GM23338 (cell line): ENCODE measurements at regions not wholly inside any gene's neighbourhood (a gene's known extent, or its start where the extent isn't known, plus 50 kb on each side); places are given as distances from the start of the nearest gene placed in this dataset.

Experiments used
- CREB1 ChIP-seq: fragments of 250-450 bp; sonication (Bioruptor Pico); IDR thresholded peaks from 2 replicates; pipeline ENCODE4 v1.5.0; 2020; ENCODE audit warnings: low read depth, mild to moderate bottlenecking, moderate library complexity
- EZH2 ChIP-seq: fragments of 200-600 bp; sonication (generic); IDR thresholded peaks from one replicate; pipeline ENCODE4 v1.8.0; 2017; ENCODE audit warnings: antibody characterized with exemption, mild to moderate bottlenecking, low read depth; ENCODE audit not compliant: unreplicated experiment
- EZH2phosphoT487 ChIP-seq: fragments of 200-600 bp; sonication (generic); IDR thresholded peaks from one replicate; pipeline ENCODE4 v1.8.1; 2018; ENCODE audit warnings: antibody characterized with exemption; ENCODE audit not compliant: unreplicated experiment
- NANOG ChIP-seq: IDR thresholded peaks from 2 replicates; pipeline ENCODE4 v1.6.1; 2016; ENCODE audit warnings: antibody characterized with exemption, borderline replicate concordance
- POLR2AphosphoS5 ChIP-seq: IDR thresholded peaks from 2 replicates; pipeline ENCODE4 v1.6.1; 2016; ENCODE audit warnings: antibody characterized with exemption, low read depth
- STAT1 ChIP-seq: IDR thresholded peaks from one replicate; pipeline ENCODE4 v1.6.1; 2016; ENCODE audit warnings: antibody characterized with exemption; ENCODE audit not compliant: unreplicated experiment
- TF ChIP-seq, protein P1 (sequence below), 2 experiments: fragments of 200-600 bp in 1 of 2; sonication (generic) in 1 of 2; conservative IDR thresholded peaks; 2 replicates each; pipeline versions ENCODE4 v1.5.1 to v1.6.1; 2016 to 2017; ENCODE audit warnings: antibody characterized with exemption in 2 of 2, low read depth in 2 of 2, mild to moderate bottlenecking in 2 of 2, moderate library complexity in 1 of 2
- TF ChIP-seq, protein P2 (sequence below): IDR thresholded peaks from one replicate; pipeline ENCODE4 v1.6.1; 2018; ENCODE audit warnings: antibody characterized with exemption; ENCODE audit not compliant: unreplicated experiment
- TF ChIP-seq, protein P3 (sequence below): fragments of 250-450 bp; sonication (Bioruptor Pico); IDR thresholded peaks from 2 replicates; pipeline ENCODE4 v1.5.0; 2020; ENCODE audit warnings: mild to moderate bottlenecking, moderate library complexity

DNA sequence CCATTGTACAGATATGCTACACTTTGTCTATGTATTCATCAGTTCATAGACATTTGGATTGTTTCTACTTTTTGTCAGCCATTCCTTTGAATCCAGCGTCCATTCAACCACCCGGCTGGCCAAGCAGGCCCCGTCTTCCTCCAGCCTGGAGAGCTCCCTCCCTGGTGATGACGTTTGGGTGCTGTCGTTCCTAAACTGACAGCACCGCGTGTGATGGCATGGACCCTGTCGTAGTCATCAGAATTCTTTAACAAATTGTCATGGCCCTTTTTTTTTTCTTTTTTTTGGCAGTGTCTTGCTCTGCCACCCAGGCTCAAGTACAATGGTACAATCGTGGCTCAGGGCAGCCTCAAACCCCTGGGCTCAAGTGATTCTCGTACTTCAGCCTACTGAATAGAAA lies 138.6 kb upstream of the ERRFI1 start:
- TF ChIP-seq, protein P1, sequence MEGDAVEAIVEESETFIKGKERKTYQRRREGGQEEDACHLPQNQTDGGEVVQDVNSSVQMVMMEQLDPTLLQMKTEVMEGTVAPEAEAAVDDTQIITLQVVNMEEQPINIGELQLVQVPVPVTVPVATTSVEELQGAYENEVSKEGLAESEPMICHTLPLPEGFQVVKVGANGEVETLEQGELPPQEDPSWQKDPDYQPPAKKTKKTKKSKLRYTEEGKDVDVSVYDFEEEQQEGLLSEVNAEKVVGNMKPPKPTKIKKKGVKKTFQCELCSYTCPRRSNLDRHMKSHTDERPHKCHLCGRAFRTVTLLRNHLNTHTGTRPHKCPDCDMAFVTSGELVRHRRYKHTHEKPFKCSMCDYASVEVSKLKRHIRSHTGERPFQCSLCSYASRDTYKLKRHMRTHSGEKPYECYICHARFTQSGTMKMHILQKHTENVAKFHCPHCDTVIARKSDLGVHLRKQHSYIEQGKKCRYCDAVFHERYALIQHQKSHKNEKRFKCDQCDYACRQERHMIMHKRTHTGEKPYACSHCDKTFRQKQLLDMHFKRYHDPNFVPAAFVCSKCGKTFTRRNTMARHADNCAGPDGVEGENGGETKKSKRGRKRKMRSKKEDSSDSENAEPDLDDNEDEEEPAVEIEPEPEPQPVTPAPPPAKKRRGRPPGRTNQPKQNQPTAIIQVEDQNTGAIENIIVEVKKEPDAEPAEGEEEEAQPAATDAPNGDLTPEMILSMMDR (conservative IDR thresholded peaks at IDR 0.05; ENCODE audit: low read depth in 2 of 2) = no peak
- TF ChIP-seq, protein P2, sequence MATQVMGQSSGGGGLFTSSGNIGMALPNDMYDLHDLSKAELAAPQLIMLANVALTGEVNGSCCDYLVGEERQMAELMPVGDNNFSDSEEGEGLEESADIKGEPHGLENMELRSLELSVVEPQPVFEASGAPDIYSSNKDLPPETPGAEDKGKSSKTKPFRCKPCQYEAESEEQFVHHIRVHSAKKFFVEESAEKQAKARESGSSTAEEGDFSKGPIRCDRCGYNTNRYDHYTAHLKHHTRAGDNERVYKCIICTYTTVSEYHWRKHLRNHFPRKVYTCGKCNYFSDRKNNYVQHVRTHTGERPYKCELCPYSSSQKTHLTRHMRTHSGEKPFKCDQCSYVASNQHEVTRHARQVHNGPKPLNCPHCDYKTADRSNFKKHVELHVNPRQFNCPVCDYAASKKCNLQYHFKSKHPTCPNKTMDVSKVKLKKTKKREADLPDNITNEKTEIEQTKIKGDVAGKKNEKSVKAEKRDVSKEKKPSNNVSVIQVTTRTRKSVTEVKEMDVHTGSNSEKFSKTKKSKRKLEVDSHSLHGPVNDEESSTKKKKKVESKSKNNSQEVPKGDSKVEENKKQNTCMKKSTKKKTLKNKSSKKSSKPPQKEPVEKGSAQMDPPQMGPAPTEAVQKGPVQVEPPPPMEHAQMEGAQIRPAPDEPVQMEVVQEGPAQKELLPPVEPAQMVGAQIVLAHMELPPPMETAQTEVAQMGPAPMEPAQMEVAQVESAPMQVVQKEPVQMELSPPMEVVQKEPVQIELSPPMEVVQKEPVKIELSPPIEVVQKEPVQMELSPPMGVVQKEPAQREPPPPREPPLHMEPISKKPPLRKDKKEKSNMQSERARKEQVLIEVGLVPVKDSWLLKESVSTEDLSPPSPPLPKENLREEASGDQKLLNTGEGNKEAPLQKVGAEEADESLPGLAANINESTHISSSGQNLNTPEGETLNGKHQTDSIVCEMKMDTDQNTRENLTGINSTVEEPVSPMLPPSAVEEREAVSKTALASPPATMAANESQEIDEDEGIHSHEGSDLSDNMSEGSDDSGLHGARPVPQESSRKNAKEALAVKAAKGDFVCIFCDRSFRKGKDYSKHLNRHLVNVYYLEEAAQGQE = no peak
- TF ChIP-seq CREB1 (CRISPR knock-in tag) = no peak
- no peak for TF ChIP-seq POLR2AphosphoS5
- TF ChIP-seq EZH2 = no peak
- TF ChIP-seq NANOG = no peak
- no peak for TF ChIP-seq EZH2phosphoT487
- TF ChIP-seq, protein P3, sequence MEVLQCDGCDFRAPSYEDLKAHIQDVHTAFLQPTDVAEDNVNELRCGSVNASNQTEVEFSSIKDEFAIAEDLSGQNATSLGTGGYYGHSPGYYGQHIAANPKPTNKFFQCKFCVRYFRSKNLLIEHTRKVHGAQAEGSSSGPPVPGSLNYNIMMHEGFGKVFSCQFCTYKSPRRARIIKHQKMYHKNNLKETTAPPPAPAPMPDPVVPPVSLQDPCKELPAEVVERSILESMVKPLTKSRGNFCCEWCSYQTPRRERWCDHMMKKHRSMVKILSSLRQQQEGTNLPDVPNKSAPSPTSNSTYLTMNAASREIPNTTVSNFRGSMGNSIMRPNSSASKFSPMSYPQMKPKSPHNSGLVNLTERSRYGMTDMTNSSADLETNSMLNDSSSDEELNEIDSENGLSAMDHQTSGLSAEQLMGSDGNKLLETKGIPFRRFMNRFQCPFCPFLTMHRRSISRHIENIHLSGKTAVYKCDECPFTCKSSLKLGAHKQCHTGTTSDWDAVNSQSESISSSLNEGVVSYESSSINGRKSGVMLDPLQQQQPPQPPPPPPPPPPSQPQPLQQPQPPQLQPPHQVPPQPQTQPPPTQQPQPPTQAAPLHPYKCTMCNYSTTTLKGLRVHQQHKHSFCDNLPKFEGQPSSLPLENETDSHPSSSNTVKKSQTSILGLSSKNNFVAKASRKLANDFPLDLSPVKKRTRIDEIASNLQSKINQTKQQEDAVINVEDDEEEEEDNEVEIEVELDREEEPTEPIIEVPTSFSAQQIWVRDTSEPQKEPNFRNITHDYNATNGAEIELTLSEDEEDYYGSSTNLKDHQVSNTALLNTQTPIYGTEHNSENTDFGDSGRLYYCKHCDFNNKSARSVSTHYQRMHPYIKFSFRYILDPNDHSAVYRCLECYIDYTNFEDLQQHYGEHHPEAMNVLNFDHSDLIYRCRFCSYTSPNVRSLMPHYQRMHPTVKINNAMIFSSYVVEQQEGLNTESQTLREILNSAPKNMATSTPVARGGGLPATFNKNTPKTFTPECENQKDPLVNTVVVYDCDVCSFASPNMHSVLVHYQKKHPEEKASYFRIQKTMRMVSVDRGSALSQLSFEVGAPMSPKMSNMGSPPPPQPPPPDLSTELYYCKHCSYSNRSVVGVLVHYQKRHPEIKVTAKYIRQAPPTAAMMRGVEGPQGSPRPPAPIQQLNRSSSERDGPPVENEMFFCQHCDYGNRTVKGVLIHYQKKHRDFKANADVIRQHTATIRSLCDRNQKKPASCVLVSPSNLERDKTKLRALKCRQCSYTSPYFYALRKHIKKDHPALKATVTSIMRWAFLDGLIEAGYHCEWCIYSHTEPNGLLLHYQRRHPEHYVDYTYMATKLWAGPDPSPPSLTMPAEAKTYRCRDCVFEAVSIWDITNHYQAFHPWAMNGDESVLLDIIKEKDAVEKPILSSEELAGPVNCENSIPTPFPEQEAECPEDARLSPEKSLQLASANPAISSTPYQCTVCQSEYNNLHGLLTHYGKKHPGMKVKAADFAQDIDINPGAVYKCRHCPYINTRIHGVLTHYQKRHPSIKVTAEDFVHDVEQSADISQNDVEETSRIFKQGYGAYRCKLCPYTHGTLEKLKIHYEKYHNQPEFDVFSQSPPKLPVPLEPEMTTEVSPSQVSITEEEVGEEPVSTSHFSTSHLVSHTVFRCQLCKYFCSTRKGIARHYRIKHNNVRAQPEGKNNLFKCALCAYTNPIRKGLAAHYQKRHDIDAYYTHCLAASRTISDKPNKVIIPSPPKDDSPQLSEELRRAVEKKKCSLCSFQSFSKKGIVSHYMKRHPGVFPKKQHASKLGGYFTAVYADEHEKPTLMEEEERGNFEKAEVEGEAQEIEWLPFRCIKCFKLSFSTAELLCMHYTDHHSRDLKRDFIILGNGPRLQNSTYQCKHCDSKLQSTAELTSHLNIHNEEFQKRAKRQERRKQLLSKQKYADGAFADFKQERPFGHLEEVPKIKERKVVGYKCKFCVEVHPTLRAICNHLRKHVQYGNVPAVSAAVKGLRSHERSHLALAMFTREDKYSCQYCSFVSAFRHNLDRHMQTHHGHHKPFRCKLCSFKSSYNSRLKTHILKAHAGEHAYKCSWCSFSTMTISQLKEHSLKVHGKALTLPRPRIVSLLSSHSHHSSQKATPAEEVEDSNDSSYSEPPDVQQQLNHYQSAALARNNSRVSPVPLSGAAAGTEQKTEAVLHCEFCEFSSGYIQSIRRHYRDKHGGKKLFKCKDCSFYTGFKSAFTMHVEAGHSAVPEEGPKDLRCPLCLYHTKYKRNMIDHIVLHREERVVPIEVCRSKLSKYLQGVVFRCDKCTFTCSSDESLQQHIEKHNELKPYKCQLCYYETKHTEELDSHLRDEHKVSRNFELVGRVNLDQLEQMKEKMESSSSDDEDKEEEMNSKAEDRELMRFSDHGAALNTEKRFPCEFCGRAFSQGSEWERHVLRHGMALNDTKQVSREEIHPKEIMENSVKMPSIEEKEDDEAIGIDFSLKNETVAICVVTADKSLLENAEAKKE (CRISPR knock-in tag) = no peak
- no peak for TF ChIP-seq STAT1
